ENCODE measurements at regions not wholly inside any gene's neighbourhood (a gene's known extent, or its start where the extent isn't known, plus 50 kb on each side); places are given as distances from the start of the nearest gene placed in this dataset.

- TF ChIP-seq CTCF (IDR thresholded peaks at IDR 0.05) = no peak
- no peak for TF ChIP-seq POLR2A (IDR thresholded peaks at IDR 0.05)
These were observed 55.3 kb upstream of the BTN3A2 start for GRCh38 chr6:26309731-26310142.
